Panc1 (cell line): ENCODE measurements at regions not wholly inside any gene's neighbourhood (a gene's known extent, or its start where the extent isn't known, plus 50 kb on each side); places are given as distances from the start of the nearest gene placed in this dataset.

Experiments
- ATAC-seq: fragments of 200-7000 bp; cut with Tn5 transposase; 2 replicates; pipeline ENCODE4 v1.9.1; 2020; ENCODE audit warnings: mild to moderate bottlenecking, moderate library complexity
- BruUV-seq: library from RNA; stranded (reverse); fragments of 400-500 nt; replicated peaks from 2 replicates; lab custom pipeline; 2021; lab: Mats Ljungman, UMichigan
- CTCF ChIA-PET: fragments of 300-600 bp; sonication (Branson Sonifier 250); formaldehyde crosslinking; loops from one replicate; lab custom pipeline; 2022; ENCODE audit warnings: antibody characterized with exemption; lab: Charles Lee
- POLR2A ChIA-PET: fragments of 300-600 bp; sonication (Branson Sonifier 250); formaldehyde crosslinking; loops from one replicate; lab custom pipeline; 2022; ENCODE audit warnings: antibody characterized with exemption; lab: Charles Lee
- DNase-seq: peaks from one replicate; pipeline ENCODE4 v3.0.0-alpha.2; 2010; ENCODE audit warnings: low read depth, low spot score
- H3K27ac ChIP-seq: 2 replicates; pipeline ENCODE4 v1.5.1; 2011; ENCODE audit warnings: mild to moderate bottlenecking, low read length, inconsistent platforms
- H3K27me3 ChIP-seq: fragments of 200-500 bp; sonication (Bioruptor generic); 2 replicates; pipeline ENCODE4 v1.6.0; 2014; ENCODE audit warnings: low read length, inconsistent platforms; ENCODE audit not compliant: control insufficient read depth, insufficient read depth
- H3K36me3 ChIP-seq: fragments of 200-500 bp; sonication (Bioruptor generic); 2 replicates; pipeline ENCODE4 v1.5.1; 2014; ENCODE audit warnings: inconsistent platforms, mild to moderate bottlenecking, low read length, moderate library complexity; ENCODE audit not compliant: control insufficient read depth, insufficient read depth
- H3K4me1 ChIP-seq: 2 replicates; pipeline ENCODE4 v1.5.1; 2011; ENCODE audit warnings: inconsistent platforms, mild to moderate bottlenecking, low read length, moderate library complexity; ENCODE audit not compliant: control insufficient read depth, insufficient read depth
- H3K4me3 ChIP-seq, 2 experiments: 2 replicates each; pipeline ENCODE4 v1.5.1; 2011 to 2012; ENCODE audit warnings: low read depth in 2 of 2, low read length in 2 of 2, mild to moderate bottlenecking in 2 of 2, inconsistent platforms in 1 of 2, moderate library complexity in 1 of 2
- H3K9me3 ChIP-seq: fragments of 200-500 bp; sonication (Bioruptor generic); 2 replicates; pipeline ENCODE4 v1.5.1; 2014; ENCODE audit warnings: low read depth, mild to moderate bottlenecking, inconsistent platforms, low read length, moderate library complexity; ENCODE audit not compliant: control insufficient read depth, insufficient read depth
- POLR2AphosphoS5 ChIP-seq: IDR thresholded peaks from 2 replicates; pipeline ENCODE4 v1.6.1; 2012; ENCODE audit warnings: mild to moderate bottlenecking, low read depth, low read length, moderate library complexity
- SIN3A ChIP-seq: IDR thresholded peaks from 2 replicates; pipeline ENCODE4 v1.6.1; 2012; ENCODE audit warnings: low read depth, mild to moderate bottlenecking, low read length, moderate library complexity, borderline replicate concordance; ENCODE audit not compliant: insufficient read depth
- TCF7L2 ChIP-seq: IDR thresholded peaks from 2 replicates; pipeline ENCODE4 v1.6.1; 2011; ENCODE audit warnings: mild to moderate bottlenecking, low read depth, low read length, inconsistent platforms
- in situ Hi-C: cut with HindIII; loops from 2 replicates; pipeline ENCODE4 v1.10.0; 2016; ENCODE audit warnings: low sequenced_read_pairs, low pct_unique_long_range_greater_than_20kb
- intact Hi-C: fragments of 100-400 bp; cut with micrococcal nuclease; formaldehyde crosslinking; loops from one replicate; pipeline ENCODE4 v1.10.0; 2022; ENCODE audit not compliant: unreplicated experiment
- TF ChIP-seq, protein P1 (sequence below): fragments of 450-650 bp; IDR thresholded peaks from 2 replicates; pipeline ENCODE4 v1.5.1; 2017; ENCODE audit warnings: mild to moderate bottlenecking
- TF ChIP-seq, protein P2 (sequence below), 2 experiments: IDR thresholded peaks; 2 replicates each; pipeline ENCODE4 v1.6.1; 2011 to 2012; ENCODE audit warnings: low read depth in 2 of 2, control low read depth in 1 of 2, low read length in 1 of 2, mild to moderate bottlenecking in 1 of 2, moderate library complexity in 1 of 2; ENCODE audit not compliant: insufficient read depth in 1 of 2

DNA sequence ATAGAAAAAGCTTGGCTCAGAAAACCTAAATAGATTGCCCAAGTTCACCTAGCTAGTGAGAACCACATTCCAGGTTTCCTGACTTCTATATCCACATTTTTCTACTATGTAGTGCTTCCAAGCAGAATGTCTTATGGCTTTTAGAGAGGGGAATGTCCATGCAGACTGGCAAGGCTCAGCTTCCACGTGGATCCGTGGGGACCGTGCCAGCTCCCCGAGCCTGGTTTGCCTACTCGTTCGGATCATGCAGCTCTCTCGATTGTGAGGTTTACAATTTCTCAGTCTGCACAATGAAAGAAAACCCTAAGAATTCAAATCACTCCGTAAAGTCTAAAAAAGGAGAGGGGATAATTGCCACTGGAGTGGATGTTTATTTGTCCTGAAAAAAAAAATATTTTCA lies 256.5 kb upstream of the NR4A3 start:
- no peaks in the 10 kb centered on the region for H3K27me3 ChIP-seq
- ChIA-PET POLR2A (no interaction called here), CTCF (no interaction called here)
- H3K4me3 ChIP-seq = no peak overlapping the region
- intact Hi-C loops = no loop called here
- H3K9me3 ChIP-seq = no peaks in the 10 kb centered on the region
- no peaks in the 10 kb centered on the region for H3K36me3 ChIP-seq
- TF ChIP-seq TCF7L2 (no peak), SIN3A (no peak), POLR2AphosphoS5 (no peak)
- TF ChIP-seq, protein P1, sequence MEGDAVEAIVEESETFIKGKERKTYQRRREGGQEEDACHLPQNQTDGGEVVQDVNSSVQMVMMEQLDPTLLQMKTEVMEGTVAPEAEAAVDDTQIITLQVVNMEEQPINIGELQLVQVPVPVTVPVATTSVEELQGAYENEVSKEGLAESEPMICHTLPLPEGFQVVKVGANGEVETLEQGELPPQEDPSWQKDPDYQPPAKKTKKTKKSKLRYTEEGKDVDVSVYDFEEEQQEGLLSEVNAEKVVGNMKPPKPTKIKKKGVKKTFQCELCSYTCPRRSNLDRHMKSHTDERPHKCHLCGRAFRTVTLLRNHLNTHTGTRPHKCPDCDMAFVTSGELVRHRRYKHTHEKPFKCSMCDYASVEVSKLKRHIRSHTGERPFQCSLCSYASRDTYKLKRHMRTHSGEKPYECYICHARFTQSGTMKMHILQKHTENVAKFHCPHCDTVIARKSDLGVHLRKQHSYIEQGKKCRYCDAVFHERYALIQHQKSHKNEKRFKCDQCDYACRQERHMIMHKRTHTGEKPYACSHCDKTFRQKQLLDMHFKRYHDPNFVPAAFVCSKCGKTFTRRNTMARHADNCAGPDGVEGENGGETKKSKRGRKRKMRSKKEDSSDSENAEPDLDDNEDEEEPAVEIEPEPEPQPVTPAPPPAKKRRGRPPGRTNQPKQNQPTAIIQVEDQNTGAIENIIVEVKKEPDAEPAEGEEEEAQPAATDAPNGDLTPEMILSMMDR = no peak
- TF ChIP-seq, protein P2, sequence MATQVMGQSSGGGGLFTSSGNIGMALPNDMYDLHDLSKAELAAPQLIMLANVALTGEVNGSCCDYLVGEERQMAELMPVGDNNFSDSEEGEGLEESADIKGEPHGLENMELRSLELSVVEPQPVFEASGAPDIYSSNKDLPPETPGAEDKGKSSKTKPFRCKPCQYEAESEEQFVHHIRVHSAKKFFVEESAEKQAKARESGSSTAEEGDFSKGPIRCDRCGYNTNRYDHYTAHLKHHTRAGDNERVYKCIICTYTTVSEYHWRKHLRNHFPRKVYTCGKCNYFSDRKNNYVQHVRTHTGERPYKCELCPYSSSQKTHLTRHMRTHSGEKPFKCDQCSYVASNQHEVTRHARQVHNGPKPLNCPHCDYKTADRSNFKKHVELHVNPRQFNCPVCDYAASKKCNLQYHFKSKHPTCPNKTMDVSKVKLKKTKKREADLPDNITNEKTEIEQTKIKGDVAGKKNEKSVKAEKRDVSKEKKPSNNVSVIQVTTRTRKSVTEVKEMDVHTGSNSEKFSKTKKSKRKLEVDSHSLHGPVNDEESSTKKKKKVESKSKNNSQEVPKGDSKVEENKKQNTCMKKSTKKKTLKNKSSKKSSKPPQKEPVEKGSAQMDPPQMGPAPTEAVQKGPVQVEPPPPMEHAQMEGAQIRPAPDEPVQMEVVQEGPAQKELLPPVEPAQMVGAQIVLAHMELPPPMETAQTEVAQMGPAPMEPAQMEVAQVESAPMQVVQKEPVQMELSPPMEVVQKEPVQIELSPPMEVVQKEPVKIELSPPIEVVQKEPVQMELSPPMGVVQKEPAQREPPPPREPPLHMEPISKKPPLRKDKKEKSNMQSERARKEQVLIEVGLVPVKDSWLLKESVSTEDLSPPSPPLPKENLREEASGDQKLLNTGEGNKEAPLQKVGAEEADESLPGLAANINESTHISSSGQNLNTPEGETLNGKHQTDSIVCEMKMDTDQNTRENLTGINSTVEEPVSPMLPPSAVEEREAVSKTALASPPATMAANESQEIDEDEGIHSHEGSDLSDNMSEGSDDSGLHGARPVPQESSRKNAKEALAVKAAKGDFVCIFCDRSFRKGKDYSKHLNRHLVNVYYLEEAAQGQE (IDR thresholded peaks at IDR 0.05; ENCODE audit: insufficient read depth in 1 of 2, low read depth in 2 of 2, low read length in 1 of 2) = no peak
- H3K4me1 ChIP-seq = no peaks in the 10 kb centered on the region
- ATAC-seq (no peak), DNase-seq (no peak)
- in situ Hi-C loops = no loop called here
- no peak overlapping the region for H3K27ac ChIP-seq
- no TSS peak for BruUV-seq

DNA sequence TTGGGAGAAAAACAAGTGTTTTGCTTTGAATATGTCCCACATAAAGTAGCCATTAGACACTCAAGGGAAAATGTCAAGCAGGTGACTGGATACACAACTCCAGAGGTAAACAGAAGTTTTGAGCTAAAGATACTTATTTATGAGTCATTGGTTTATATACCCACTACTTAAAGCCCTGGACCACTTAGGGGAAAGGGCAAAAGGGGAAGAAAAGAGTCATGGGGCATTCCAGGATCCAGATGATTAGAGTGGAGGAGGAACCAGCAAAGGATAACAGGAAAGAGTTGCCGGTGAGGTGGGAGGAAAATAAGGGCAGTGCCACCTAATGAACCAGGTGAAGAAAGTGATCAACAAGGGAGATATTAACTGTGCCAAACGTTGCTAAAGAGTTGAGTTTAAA lies 254.2 kb upstream of the NR4A3 start:
- ChIA-PET CTCF (no interaction called here), POLR2A (no interaction called here)
- H3K36me3 ChIP-seq = no peaks in the 10 kb centered on the region
- in situ Hi-C loops (no loop called here), intact Hi-C loops (no loop called here)
- no peaks in the 10 kb centered on the region for H3K4me1 ChIP-seq
- no TSS peak for BruUV-seq
- no peak overlapping the region for H3K4me3 ChIP-seq
- no peak for TF ChIP-seq SIN3A
- TF ChIP-seq, protein P1 = no peak
- TF ChIP-seq, protein P2 (IDR thresholded peaks at IDR 0.05; ENCODE audit: insufficient read depth in 1 of 2, low read depth in 2 of 2, low read length in 1 of 2) = no peak
- TF ChIP-seq TCF7L2 = no peak
- TF ChIP-seq POLR2AphosphoS5 = no peak
- H3K27me3 ChIP-seq = no peaks in the 10 kb centered on the region
- no peak for DNase-seq
- H3K27ac ChIP-seq = no peak overlapping the region
- H3K9me3 ChIP-seq = no peaks in the 10 kb centered on the region
- ATAC-seq = no peak
